Hepatocyte (in vitro differentiated cells): ENCODE measurements at regions not wholly inside any gene's neighbourhood (a gene's known extent, or its start where the extent isn't known, plus 50 kb on each side); places are given as distances from the start of the nearest gene placed in this dataset.

ENCODE experiments used
- DNase-seq: peaks from one replicate; pipeline ENCODE4 v3.0.0-alpha.2; 2016; ENCODE audit warnings: low spot score
- H2AFZ ChIP-seq: fragments of 200-600 bp; sonication (generic); 2 replicates; pipeline ENCODE4 v1.6.0; 2016; ENCODE audit warnings: antibody characterized with exemption, mild to moderate bottlenecking
- H3K27ac ChIP-seq: fragments of 200-600 bp; sonication (generic); 2 replicates; pipeline ENCODE4 v1.5.1; 2016; ENCODE audit warnings: mild to moderate bottlenecking
- H3K27me3 ChIP-seq: fragments of 200-600 bp; sonication (generic); 2 replicates; pipeline ENCODE4 v1.6.1; 2016
- H3K36me3 ChIP-seq: fragments of 200-600 bp; sonication (generic); replicated peaks from 2 replicates; pipeline ENCODE4 v1.5.1; 2016; ENCODE audit warnings: low read depth; ENCODE audit not compliant: insufficient read depth
- H3K4me1 ChIP-seq: fragments of 200-600 bp; sonication (generic); 2 replicates; pipeline ENCODE4 v1.5.1; 2016; ENCODE audit warnings: mild to moderate bottlenecking, moderate library complexity; ENCODE audit not compliant: insufficient read depth
- H3K4me2 ChIP-seq: fragments of 200-600 bp; sonication (generic); 2 replicates; pipeline ENCODE4 v1.6.0; 2016
- H3K4me3 ChIP-seq: fragments of 200-600 bp; sonication (generic); 2 replicates; pipeline ENCODE4 v1.5.1; 2016; ENCODE audit warnings: mild to moderate bottlenecking
- H3K79me2 ChIP-seq: fragments of 200-600 bp; sonication (generic); 2 replicates; pipeline ENCODE4 v1.6.0; 2017; ENCODE audit warnings: mild to moderate bottlenecking
- H3K9me2 ChIP-seq: fragments of 200-600 bp; sonication (generic); replicated peaks from 2 replicates; pipeline ENCODE4 v1.6.0; 2017; ENCODE audit warnings: mild to moderate bottlenecking; ENCODE audit not compliant: insufficient read depth
- H3K9me3 ChIP-seq: fragments of 200-600 bp; sonication (generic); 2 replicates; pipeline ENCODE4 v1.5.1; 2016; ENCODE audit warnings: low read depth, mild to moderate bottlenecking
- H4K20me1 ChIP-seq: fragments of 200-600 bp; sonication (generic); 2 replicates; pipeline ENCODE4 v1.6.0; 2016; ENCODE audit warnings: mild to moderate bottlenecking; ENCODE audit not compliant: insufficient read depth, poor library complexity, severe bottlenecking
- CTCF ChIP-seq: fragments of 200-600 bp; sonication (generic); IDR thresholded peaks from 2 replicates; pipeline ENCODE4 v1.5.1; 2016; ENCODE audit warnings: antibody characterized with exemption, mild to moderate bottlenecking; ENCODE audit not compliant: poor library complexity
- EZH2 ChIP-seq: fragments of 200-600 bp; sonication (generic); IDR thresholded peaks from 2 replicates; pipeline ENCODE4 v1.6.1; 2016; ENCODE audit warnings: antibody characterized with exemption, mild to moderate bottlenecking, borderline replicate concordance
- EZH2phosphoT487 ChIP-seq: fragments of 200-600 bp; sonication (generic); IDR thresholded peaks from one replicate; pipeline ENCODE4 v1.6.1; 2018; ENCODE audit warnings: antibody characterized with exemption, mild to moderate bottlenecking, low read depth, moderate library complexity; ENCODE audit not compliant: unreplicated experiment, severe bottlenecking
- WGBS: methylation state at CpG from one replicate; pipeline ENCODE4 v1.1.6; 2016; ENCODE audit warnings: low lambda C conversion rate; ENCODE audit errors: missing lambda C conversion rate; 5-methylcytosine and 5-hydroxymethylcytosine counted together

- Histone ChIP-seq H4K20me1 (no peaks in the 10 kb centered on the region), H3K27ac (no peak overlapping the region), H3K4me3 (no peak overlapping the region), H3K27me3 (no peaks in the 10 kb centered on the region), H2AFZ (no peak overlapping the region), H3K36me3 (no peaks in the 10 kb centered on the region), H3K4me2 (no peak overlapping the region), H3K9me2 (no peaks in the 10 kb centered on the region), H3K79me2 (no peaks in the 10 kb centered on the region), H3K9me3 (no peaks in the 10 kb centered on the region), H3K4me1 (peaks cover 6% of the 10 kb centered on the region)
- no peak for DNase-seq
- 86% methylated on average over 4 of the region's 4 CpGs for WGBS
- TF ChIP-seq EZH2phosphoT487, result no peak
- no peak for TF ChIP-seq EZH2
- no peak for TF ChIP-seq CTCF
Measured at GRCh38 chr10:33524966-33525365, 190.5 kb upstream of the NRP1 start.

- no peaks in the 10 kb centered on the region for H4K20me1 ChIP-seq
- H3K9me2 ChIP-seq, result no peaks in the 10 kb centered on the region
- no peak for DNase-seq
- WGBS, result 86% methylated on average over 5 of the region's 5 CpGs
- H2AFZ ChIP-seq, result no peak overlapping the region
- H3K79me2 ChIP-seq, result no peaks in the 10 kb centered on the region
- H3K9me3 ChIP-seq, result no peaks in the 10 kb centered on the region
- TF ChIP-seq CTCF, result no peak
- no peak for TF ChIP-seq EZH2
- TF ChIP-seq EZH2phosphoT487, result no peak
- H3K27ac ChIP-seq, result no peak overlapping the region
- H3K4me3 ChIP-seq, result no peak overlapping the region
- no peak overlapping the region for H3K4me2 ChIP-seq
- H3K36me3 ChIP-seq, result no peaks in the 10 kb centered on the region
- H3K27me3 ChIP-seq, result no peaks in the 10 kb centered on the region
- H3K4me1 ChIP-seq, result peaks cover 6% of the 10 kb centered on the region
Measured at GRCh38 chr10:33524041-33524440, 189.6 kb upstream of the NRP1 start.

- Histone ChIP-seq H3K9me2 (no peaks in the 10 kb centered on the region), H4K20me1 (no peaks in the 10 kb centered on the region), H3K4me2 (no peak overlapping the region), H3K36me3 (no peaks in the 10 kb centered on the region), H3K27me3 (no peaks in the 10 kb centered on the region), H3K79me2 (no peaks in the 10 kb centered on the region), H3K4me1 (peaks cover 6% of the 10 kb centered on the region), H3K27ac (no peak overlapping the region), H2AFZ (no peak overlapping the region), H3K4me3 (no peak overlapping the region), H3K9me3 (no peaks in the 10 kb centered on the region)
- WGBS, result 91% methylated on average over 6 of the region's 6 CpGs
- no peak for DNase-seq
- TF ChIP-seq EZH2, result no peak
- no peak for TF ChIP-seq EZH2phosphoT487
- TF ChIP-seq CTCF, result no peak
Measured at GRCh38 chr10:33523236-33523792, 188.8 kb upstream of the NRP1 start.

- no peak overlapping the region for H2AFZ ChIP-seq
- 95% methylated on average over 3 of the region's 3 CpGs for WGBS
- no peak overlapping the region for H3K27ac ChIP-seq
- no peak for TF ChIP-seq EZH2phosphoT487
- TF ChIP-seq EZH2, result no peak
- no peak for TF ChIP-seq CTCF
- no peaks in the 10 kb centered on the region for H3K9me3 ChIP-seq
- H4K20me1 ChIP-seq, result no peaks in the 10 kb centered on the region
- no peaks in the 10 kb centered on the region for H3K36me3 ChIP-seq
- no peak overlapping the region for H3K4me2 ChIP-seq
- no peaks in the 10 kb centered on the region for H3K9me2 ChIP-seq
- peaks cover 6% of the 10 kb centered on the region for H3K4me1 ChIP-seq
- no peaks in the 10 kb centered on the region for H3K79me2 ChIP-seq
- no peak overlapping the region for H3K4me3 ChIP-seq
- no peak for DNase-seq
- no peaks in the 10 kb centered on the region for H3K27me3 ChIP-seq
Measured at GRCh38 chr10:33521904-33522303, 187.4 kb upstream of the NRP1 start.
